NOMO-1 (cell line): ENCODE measurements at regions not wholly inside any gene's neighbourhood (a gene's known extent, or its start where the extent isn't known, plus 50 kb on each side); places are given as distances from the start of the nearest gene placed in this dataset.
"Not testable (repeated sequence)": the region's sequence is repeated elsewhere in the genome, so short reads cannot be mapped to it uniquely, and the experiment has no call there.

Experiments
- DNase-seq, 2 experiments: peaks; one replicate each; lab custom pipeline; 2025; ENCODE audit not compliant: unreplicated experiment in 2 of 2; lab: John Stamatoyannopoulos, UW

DNA sequence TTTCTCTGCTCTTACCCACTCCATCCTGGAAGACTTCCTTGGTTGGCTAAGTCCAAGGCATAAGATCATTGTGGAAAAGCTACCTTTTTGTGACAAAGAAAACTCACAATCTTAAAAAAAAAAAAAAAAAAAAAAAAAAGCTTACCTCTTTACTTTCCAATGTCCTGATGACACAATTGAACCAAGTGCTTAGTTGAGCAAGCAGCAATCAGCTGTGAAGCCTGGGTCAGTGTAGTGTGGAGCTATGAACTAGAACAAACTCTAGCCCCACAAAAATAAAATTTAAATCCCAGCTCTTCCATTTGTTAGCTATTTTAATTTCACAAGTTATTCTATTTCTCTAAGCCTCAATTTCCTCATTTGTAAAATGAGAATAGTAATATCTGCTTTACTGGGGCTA is 647.6 kb downstream of the LMO4 start:
- DNase-seq, result no peak

DNA sequence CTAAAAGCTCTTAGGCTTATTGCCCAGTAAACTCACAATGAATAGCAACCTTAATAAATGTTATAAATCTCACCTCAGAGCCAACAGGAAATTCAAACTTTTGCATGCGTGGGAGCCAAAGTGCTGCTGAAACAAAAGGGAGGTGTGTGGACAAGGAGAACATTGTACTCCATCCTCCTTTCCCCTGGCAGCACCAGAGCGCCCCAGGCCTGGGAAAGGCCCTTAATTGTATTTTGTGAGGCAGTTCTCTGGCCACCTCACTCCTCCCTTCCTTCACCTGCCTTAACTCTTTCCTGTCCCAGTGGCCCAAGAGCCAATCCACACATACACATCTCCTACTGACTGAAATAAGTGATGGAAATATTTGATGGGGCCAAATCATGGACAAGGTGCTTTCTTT is 648.5 kb downstream of the LMO4 start:
- DNase-seq, result no peak

DNA sequence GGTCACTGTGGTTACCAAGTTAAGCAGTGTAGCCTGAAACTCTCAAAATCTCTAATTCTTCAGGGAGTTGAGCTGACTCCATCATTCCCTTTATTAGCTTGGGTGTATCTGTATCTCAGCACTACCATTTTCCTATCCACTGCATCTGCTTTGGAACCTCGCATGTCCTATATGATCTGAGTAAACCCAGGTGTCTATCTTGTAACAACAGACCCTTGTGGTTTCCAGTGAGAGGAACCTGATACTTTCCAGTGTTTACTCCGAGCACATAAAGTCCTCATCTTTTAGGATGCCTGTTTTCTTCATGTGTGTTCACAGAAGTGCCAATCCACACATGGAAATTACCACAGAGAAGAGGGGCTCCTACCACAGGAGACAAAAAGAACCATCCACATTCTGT is 650.4 kb downstream of the LMO4 start:
- no peak for DNase-seq

DNA sequence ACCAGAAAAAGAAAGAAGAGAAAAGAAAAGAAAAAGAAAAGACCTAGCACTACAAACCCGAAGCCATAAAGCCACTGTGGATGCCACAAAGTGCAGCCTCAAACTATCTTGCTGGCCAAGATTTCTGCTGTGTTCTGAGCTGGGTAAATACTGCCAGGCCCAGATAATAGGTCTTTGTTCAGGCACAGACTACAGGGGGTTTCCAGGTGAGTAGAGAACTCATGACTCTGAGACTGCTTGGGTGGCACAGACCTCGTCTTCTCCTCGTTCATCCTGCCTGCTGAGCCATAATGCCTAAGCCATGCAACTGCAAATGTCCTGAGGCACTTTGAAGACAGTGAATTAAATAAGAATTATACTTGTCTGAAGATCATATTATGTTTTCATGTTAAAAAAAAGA is 651.8 kb downstream of the LMO4 start:
- no peak for DNase-seq

DNA sequence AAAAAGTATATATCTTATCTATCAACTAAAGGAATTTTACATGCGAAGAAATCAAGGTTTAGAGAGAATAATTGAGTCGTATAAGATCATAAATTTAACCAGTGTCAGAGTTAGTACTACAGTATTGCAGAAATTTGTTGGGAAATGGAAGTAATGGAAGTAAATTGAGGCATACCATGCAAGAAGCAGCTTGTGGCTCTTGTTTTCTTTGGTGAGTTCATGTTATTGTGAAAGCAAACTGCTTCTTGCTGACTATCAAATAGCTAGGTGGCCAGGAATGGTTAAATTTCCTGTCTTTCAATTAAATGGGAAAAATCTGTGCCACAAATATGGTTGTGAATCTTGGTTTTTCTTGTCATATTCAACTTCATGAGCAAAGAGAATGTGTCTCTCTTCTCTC is 652.7 kb downstream of the LMO4 start:
- DNase-seq, result no peak

DNA sequence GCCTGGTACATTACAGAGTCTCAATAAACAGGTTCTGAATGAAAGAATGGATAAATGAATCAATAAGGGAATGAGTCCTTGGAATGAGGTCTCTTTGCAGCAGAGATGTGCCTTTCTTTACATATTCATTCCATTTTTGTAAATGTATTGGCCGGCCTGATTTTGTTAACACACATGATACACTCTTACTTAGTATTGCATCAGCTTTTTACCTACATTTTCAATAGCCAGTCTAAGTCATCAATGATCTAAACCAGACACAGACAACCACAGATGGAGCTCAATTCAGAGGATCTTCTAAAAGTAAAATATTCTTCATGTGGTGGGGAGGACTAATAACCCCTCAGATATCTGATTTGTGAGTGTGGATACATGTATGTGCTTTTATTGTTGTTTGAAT is 653.1 kb downstream of the LMO4 start:
- DNase-seq, result no peak

DNA sequence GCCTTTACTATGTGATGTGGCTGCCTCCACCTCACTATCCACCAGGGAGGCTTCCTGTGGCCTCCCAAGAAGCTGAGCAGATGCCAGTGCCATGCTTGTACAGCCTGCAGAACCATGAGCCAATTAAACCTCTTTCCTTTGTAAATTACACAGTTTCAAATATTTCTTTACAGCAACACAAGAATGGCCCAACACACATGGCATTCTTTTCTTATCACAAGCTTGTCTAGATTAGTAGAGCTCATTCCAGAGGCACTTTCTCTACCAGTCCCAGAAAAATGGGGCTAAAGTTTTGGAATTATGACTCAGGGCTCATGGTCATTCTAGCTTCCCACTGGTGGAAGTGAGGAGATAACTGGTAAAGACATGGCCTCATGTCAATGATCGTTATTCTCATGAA is 655.2 kb downstream of the LMO4 start:
- DNase-seq, result no peak

DNA sequence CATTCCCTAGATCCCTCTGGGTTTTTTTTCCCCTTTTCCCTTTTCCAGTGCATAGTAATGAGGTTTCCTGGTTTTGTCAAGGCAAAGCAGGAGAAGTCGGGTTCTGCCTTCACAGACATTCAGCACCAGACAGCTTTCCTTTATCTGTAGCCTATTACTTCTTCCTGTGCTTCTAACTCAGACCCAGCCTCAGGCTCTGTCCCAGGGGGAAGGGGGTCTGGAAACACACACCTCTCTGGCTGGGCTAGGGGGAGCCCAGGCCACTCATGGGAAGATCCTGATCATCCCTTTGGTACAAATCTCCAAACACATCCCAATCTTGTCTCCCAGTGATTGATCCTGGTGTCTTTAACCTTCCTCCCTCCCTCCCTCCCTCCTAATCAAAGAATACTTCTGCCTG is 656.4 kb downstream of the LMO4 start:
- DNase-seq, result no peak

DNA sequence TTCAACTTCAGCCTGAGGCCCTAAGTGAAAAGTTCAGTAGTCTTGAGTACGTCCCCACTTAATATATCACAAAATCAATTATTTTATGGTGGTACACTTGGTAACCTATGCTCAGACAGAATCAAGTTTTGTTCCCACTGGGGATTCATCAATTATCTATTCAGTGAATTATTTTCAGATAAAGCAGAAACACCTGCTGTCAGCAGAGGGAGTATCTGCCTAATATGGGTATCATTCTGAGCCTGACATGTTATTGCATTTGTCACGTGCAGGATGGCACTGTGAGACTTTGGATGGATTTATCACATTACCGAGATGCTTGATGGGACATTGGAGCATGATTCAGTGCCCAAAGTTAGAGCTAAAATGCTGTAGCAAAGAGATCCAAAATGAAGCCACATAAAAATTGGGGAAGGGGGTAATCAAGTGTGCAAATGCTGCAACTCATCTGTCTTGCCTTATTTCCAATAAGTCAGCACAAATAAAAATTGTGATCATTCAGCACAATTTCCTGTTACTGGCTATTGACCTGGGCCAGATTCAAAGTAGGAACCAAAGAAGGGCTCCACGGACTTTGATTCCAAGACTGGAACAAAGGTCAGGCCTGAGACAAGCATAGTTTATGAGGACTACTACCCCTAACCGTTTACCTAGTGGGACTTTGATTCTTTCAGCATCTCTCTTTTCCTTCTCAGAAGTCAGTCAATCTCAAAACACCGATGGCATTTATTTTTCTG is 657.6 kb downstream of the LMO4 start:
- no peak for DNase-seq

DNA sequence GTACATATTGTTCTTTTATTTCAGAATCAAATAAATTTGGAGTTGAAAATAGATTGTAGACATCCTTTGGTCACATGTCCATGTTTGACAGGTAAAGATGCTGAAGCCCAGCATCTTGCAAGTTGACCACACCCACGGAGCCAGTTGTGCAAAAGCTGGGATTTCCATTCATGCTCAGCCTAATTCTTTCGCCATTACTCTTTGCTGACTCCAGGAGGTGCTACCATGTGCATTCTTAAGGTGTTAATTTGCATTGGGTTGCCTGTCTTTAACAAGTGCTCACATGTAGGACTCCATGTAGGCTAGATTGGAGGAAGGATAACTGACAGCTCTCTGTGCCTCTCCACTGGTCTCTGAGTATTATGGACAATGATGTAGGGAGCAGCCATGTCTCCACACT is 660.7 kb downstream of the LMO4 start:
- DNase-seq, result no peak

DNA sequence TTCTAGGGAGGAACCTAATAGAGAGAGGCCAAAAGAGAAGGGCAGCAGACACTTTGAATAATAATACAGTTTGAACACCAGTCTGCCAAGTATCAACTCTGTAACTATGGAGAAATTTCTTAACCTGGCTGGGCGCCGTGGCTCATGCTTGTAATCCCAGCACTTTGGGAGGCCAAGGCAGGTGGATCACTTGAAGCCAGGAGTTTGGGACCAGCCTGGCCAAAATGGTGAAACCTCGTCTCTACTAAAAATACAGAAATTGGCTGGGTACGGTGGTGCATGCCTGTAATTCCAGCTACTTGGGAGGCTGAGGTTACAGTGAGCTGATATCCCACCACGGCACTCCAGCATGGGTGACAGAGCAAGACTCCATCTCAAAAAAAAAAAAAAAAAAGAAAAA is 663.9 kb downstream of the LMO4 start:
- not testable (repeated sequence) for DNase-seq

DNA sequence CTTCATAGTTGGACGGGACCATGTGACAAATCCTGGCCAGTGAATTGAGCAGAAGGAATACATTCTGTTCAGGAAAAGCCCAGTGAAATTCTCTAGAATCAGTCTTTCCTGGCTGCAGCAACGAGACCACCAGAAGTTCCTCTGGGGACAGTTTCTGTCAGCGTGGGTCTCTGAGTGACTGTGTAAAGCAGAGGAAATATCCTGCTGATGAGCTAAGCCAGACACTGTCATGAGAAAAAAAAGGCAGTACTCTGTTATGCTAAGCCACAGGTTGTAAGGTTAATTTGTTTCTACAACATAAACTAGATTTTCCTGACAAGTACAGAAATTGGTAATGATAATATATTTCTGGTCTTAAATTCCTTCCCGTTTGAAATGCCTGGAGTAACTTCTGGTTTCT is 664.4 kb downstream of the LMO4 start:
- DNase-seq, result no peak

DNA sequence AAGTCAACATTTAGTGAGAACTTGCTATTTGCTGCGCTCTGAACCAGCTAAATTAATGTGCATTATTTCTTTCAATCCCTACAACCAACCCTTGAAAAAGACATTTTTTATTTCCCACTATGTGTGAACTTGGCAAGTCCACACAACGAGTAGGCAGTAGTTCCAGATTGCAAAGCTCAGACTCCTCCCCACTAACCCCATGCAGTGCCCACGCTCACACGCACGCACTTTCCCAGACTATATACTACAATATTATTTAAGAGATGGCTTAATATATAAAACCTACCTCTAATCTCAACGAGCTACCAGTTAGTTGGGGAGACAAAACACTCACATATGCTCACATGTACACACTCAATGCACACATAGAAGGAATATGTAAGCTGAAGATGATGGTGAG is 671.2 kb downstream of the LMO4 start:
- no peak for DNase-seq

DNA sequence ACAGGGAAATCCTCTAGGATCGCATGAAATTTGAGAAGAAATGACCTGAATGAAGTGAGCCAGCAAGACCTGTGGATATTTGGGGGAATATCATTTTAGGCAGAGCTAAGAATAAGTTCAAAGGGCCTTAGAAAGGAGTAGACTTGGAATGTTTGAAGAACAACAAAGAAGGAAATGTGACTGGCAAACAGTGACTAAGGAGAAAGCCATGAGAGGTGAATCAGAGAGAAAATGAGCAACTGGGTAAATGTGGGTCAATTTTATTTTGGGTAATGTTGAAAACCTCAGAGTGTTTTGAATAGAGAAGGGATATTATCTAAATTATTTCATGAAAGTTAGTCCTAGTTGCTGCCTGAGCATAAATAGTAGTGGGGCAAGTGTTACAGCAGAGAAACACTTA is 672.8 kb downstream of the LMO4 start:
- DNase-seq, result no peak

DNA sequence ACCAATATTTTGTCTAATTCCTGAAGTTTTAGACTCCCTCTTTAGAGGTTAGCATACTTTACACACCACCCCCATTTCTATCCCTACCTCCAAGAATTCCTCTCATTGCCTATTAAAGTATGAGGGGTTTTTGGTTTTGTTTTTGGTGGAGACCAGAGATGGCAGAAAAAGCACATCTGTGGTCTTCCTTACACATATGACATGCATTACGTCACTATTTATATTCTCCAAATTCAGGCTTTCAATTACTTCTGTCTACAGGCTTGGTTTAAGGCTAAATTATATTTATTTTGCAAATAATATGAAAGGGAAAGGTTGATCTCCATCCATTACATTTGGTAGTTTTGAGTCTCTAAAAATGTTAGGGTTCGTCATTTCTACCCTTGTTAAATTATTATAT is 674.6 kb downstream of the LMO4 start:
- no peak for DNase-seq

DNA sequence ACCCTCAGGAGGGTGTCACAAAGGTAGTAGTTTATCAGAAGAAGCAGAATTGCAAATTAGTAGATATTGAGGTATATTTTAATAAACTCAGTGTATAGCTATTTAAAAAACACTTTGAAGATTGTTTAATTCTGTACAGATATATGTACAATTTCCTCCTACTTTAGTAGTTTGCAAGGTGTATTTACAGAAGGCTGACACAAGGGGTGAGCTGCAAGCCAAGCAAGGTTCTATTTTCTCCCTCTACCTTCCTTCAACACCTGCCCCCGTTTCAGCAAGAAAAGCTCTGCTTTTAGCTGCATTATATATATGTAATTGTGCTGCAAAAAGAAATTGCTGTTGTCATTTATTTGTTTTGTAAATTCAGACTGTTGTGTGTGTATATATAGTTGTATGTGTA is 674.2 kb upstream of the PKN2 start:
- DNase-seq, result no peak

DNA sequence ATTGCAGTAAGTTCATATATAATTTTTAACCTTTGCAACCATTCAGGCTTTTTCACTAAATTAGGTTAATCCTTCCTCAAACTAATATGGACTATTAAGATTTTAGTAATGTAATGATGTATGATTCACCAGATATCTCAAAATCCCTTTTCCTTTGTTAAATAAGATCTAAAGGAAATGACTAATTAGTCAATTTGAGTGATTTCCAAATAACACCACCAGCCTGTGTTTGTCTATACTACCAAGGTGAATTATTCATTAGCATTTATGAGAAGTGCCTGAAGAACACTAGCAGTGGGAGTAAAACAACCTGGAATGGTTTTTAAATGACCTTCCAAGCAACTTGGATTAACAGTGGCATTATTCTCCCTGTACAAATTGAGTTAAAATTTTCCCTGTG is 670.6 kb upstream of the PKN2 start:
- no peak for DNase-seq

DNA sequence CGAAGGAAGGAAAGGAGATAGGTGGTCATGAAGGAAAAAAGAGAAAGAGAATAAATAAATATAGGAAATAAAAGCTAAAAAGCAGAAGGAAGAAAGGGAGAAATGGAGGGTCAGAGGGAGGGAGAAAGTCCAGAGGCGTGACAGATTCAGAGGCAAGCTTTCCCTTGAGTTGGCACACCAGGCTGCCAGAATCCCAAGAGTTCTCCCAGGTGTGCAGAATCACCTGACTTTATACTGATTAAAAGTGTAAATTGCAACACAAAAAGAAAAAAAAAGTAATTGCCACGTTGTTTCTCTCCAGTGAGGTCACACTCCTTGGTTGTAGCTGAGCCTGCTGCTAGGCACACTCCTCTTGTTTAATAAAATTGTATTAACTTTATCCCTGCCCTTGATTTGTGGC is 669.9 kb upstream of the PKN2 start:
- DNase-seq, result no peak

DNA sequence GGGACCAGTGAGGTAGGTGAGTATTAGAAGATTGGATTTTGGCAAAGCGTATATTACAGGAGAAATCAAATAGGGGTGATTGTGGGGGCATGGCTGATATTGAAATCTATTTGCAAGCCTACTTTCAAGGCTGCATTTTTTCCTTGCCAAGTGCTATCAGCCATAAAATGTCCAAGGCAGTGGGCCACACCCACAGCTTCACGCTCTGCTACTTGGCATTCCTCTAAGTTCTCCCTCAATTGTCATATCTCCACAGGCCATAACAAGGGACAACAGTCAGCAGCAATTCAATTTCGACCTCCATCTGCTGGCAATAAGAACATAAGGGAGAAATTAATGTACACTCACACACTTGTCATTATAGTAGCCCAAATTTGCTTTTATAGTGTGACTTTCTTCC is 667.1 kb upstream of the PKN2 start:
- DNase-seq, result no peak

DNA sequence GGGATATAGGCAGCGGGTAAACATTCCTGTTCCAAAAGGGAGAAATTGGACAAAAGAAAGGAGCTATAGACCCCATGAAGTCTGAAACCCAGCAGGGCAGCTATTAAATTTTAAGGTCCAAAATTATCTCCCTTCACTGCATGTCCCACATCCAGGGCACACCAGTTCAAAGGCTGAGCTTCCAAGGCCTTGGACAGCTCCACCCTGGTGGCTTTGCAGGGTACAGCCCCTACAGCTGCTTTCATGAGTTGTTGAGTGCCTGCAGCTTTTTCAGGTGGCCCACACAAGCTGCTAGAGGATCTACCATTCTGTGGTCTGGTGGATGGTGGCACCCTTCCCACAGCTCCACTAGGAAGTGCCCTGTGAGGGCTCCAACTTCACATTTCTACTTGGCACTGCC is 662.5 kb upstream of the PKN2 start:
- DNase-seq, result no peak

DNA sequence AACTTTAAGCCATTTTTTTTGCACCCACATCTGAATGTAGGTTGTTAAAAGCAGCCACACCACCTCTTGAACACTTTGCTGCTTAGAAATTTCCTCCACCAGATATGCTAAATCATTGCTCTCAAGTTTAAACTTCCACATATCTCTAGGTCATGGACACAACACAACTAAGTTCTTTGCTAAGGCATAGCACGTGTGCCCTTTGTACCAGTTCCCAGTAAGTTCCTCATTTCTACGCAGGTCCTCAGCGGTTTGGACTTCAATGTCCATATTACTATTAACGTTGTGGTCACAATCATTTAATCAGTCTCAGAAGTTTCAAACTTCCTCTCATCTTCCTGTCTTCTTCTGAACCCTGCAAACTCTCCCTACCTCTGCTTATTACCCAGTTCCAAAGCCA is 661.6 kb upstream of the PKN2 start:
- DNase-seq, result peak; percentile 44 to 82

DNA sequence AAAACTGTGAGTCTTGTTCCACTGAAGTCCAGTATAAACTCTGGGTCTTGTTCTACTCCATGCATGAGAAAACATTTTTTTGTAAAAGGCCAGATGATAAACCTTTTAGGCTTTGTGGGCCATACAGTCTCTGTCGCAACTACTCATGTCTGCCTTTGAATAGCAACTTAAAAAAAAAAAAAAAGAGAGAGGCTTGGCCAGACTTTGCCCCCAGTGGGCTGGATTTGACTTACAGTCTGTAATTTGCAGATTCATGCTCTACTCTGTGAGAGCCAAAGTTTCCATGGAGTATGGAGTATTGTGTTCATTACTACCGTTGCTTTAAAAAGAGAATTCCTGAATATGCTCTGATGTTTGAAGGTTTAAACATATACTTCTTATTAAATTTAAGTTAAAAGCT is 654.9 kb upstream of the PKN2 start:
- DNase-seq, result no peak

DNA sequence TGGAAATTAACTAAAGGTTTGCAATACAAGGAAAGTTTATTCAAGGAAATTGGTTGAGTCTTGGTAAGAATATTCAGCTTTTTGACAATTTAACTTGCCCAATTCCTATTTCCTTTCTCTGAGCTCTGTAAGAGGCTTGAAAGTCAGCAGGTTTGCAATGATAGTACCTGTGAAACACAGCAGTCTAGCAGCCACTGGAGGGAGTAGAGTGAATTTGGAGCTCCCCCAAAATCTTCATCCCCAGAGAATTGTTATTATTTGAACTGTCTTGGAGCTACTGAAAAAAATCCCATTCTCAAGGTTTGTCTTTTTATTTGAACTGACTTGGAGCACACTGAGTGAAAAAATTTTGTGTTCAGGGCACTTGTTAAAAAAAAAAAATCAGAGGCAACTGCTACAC is 654.2 kb upstream of the PKN2 start:
- no peak for DNase-seq
